ENCODE measurements at regions not wholly inside any gene's neighbourhood (a gene's known extent, or its start where the extent isn't known, plus 50 kb on each side); places are given as distances from the start of the nearest gene placed in this dataset.

- DNase-seq (no peak), ATAC-seq (no peak), FAIRE-seq (no peak)
- Histone ChIP-seq H3K4me3 (no peak overlapping the region), H3K27me3 (no peaks in the 10 kb centered on the region), H3K36me3 (no peaks in the 10 kb centered on the region), H3K9me3 (no peaks in the 10 kb centered on the region), H3K27ac (peak overlapping the region; percentile 22 to 51 (median 40)), H3K4me1 (peaks cover 0 to 7% (median 7%) of the 10 kb centered on the region in 3 donors)
- TF ChIP-seq CTCF (IDR thresholded peaks at IDR 0.05), result no peak
- intact Hi-C loops (cut with DNase I), result no loop called here
- 68 to 81% methylated on average over 9 of the region's 9 CpGs for WGBS, 2 donors
These were observed 140.6 kb upstream of the GSE1 start for GRCh38 chr16:85472514-85472913.

- Histone ChIP-seq H3K27me3 (no peaks in the 10 kb centered on the region), H3K9me3 (no peaks in the 10 kb centered on the region), H3K4me1 (peaks cover 0 to 7% (median 7%) of the 10 kb centered on the region in 3 donors), H3K36me3 (no peaks in the 10 kb centered on the region), H3K4me3 (no peak overlapping the region), H3K27ac (no peak overlapping the region)
- ATAC-seq (no peak), FAIRE-seq (no peak), DNase-seq (no peak)
- 90 to 94% methylated on average over 8 of the region's 8 CpGs for WGBS, 2 donors
- intact Hi-C loops (cut with DNase I), result no loop called here
- no peak for TF ChIP-seq CTCF (IDR thresholded peaks at IDR 0.05)
These were observed 139.8 kb upstream of the GSE1 start for GRCh38 chr16:85473323-85473722.

- ATAC-seq (peak in 2 of 4 donors; percentile 11 to 13), DNase-seq (no peak), FAIRE-seq (no peak)
- TF ChIP-seq CTCF (IDR thresholded peaks at IDR 0.05), result no peak
- no peaks in the 10 kb centered on the region for H3K27me3 ChIP-seq
- no peaks in the 10 kb centered on the region for H3K9me3 ChIP-seq
- no peaks in the 10 kb centered on the region for H3K36me3 ChIP-seq
- intact Hi-C loops (cut with DNase I), result no loop called here
- H3K4me3 ChIP-seq, result no peak overlapping the region
- no peak overlapping the region for H3K27ac ChIP-seq
- peaks cover 0 to 7% (median 7%) of the 10 kb centered on the region in 3 donors for H3K4me1 ChIP-seq
- WGBS, 2 donors, result 86 to 88% methylated on average over 21 of the region's 21 CpGs
These were observed 139.1 kb upstream of the GSE1 start for GRCh38 chr16:85473909-85474620.

GRCh38 chr16:85474621-85475217 lies 138.4 kb upstream of the GSE1 start:
- Histone ChIP-seq H3K4me1 (peaks cover 0 to 7% (median 7%) of the 10 kb centered on the region in 3 donors), H3K4me3 (no peak overlapping the region), H3K36me3 (no peaks in the 10 kb centered on the region), H3K9me3 (no peaks in the 10 kb centered on the region), H3K27ac (no peak overlapping the region), H3K27me3 (no peaks in the 10 kb centered on the region)
- TF ChIP-seq CTCF (IDR thresholded peaks at IDR 0.05), result no peak
- no peak for FAIRE-seq
- ATAC-seq, result no peak
- 72 to 79% methylated on average over 9 of the region's 9 CpGs for WGBS, 2 donors
- no peak for DNase-seq
- intact Hi-C loops (cut with DNase I), result no loop called here

GRCh38 chr16:85475233-85475632 lies 137.9 kb upstream of the GSE1 start:
- 82 to 84% methylated on average over 8 of the region's 8 CpGs for WGBS, 2 donors
- H3K4me1 ChIP-seq, result peaks cover 0 to 7% (median 7%) of the 10 kb centered on the region in 3 donors
- ATAC-seq (no peak), DNase-seq (no peak), FAIRE-seq (no peak)
- no peak overlapping the region for H3K4me3 ChIP-seq
- no peaks in the 10 kb centered on the region for H3K36me3 ChIP-seq
- intact Hi-C loops (cut with DNase I), result no loop called here
- no peaks in the 10 kb centered on the region for H3K27me3 ChIP-seq
- H3K27ac ChIP-seq, result no peak overlapping the region
- H3K9me3 ChIP-seq, result no peaks in the 10 kb centered on the region
- TF ChIP-seq CTCF (IDR thresholded peaks at IDR 0.05), result no peak

All from pancreas (tissue), 10 donors.